IMR-90 (cell line): ENCODE measurements at regions not wholly inside any gene's neighbourhood (a gene's known extent, or its start where the extent isn't known, plus 50 kb on each side); places are given as distances from the start of the nearest gene placed in this dataset.
A peak's percentile ranks its signal among the peaks of the same experiment; 100 is the strongest.

Source experiments
- ATAC-seq: fragments of 200-7000 bp; cut with Tn5 transposase; 2 replicates; pipeline ENCODE4 v1.9.1; 2020; ENCODE audit warnings: low read depth, mild to moderate bottlenecking, moderate library complexity
- BruUV-seq: library from RNA; stranded (reverse); fragments of 400-500 nt; replicated peaks from 2 replicates; lab custom pipeline; 2021; lab: Mats Ljungman, UMichigan
- CTCF ChIA-PET: fragments of 300-600 bp; formaldehyde crosslinking; extraction: SDS; loops from one replicate; lab custom pipeline; 2021; ENCODE audit warnings: antibody characterized with exemption; lab: Yijun Ruan, JAX
- POLR2A ChIA-PET: fragments of 300-600 bp; sonication (Branson Sonifier 250); formaldehyde crosslinking; loops from one replicate; lab custom pipeline; 2022; ENCODE audit warnings: antibody characterized with exemption; ENCODE audit not compliant: unreplicated experiment; lab: Charles Lee
- DNase-seq: peaks from one replicate; pipeline ENCODE4 v3.0.0; 2013
- H2AFZ ChIP-seq: replicated peaks from 2 replicates; pipeline ENCODE3; 2013; ENCODE audit warnings: low read length, mild to moderate bottlenecking; ENCODE audit not compliant: poor library complexity
- H2AK5ac ChIP-seq: 2 replicates; pipeline ENCODE4 v1.6.1; 2013; ENCODE audit warnings: low read depth, low read length, inconsistent platforms
- H2AK9ac ChIP-seq: replicated peaks from 2 replicates; pipeline ENCODE3; 2013; ENCODE audit warnings: mild to moderate bottlenecking, low read depth, low read length, moderate library complexity; ENCODE audit not compliant: poor library complexity
- H2BK120ac ChIP-seq: 2 replicates; pipeline ENCODE4 v1.6.1; 2013; ENCODE audit warnings: low read depth, low read length, inconsistent platforms
- H2BK15ac ChIP-seq: 3 replicates; pipeline ENCODE4 v1.6.1; 2013; ENCODE audit warnings: low read depth, low read length, inconsistent platforms
- H2BK20ac ChIP-seq: 2 replicates; pipeline ENCODE4 v1.6.1; 2013; ENCODE audit warnings: low read depth, mild to moderate bottlenecking, inconsistent platforms, low read length, moderate library complexity
- H2BK5ac ChIP-seq: 2 replicates; pipeline ENCODE4 v1.6.1; 2013; ENCODE audit warnings: mild to moderate bottlenecking, low read depth, low read length, inconsistent platforms; ENCODE audit not compliant: poor library complexity, severe bottlenecking
- H3K14ac ChIP-seq: replicated peaks from 2 replicates; pipeline ENCODE4 v1.6.1; 2013; ENCODE audit warnings: low read depth, low read length, inconsistent platforms
- H3K18ac ChIP-seq: 2 replicates; pipeline ENCODE4 v1.6.1; 2013; ENCODE audit warnings: low read depth, low read length, control low read depth
- H3K23ac ChIP-seq: 2 replicates; pipeline ENCODE4 v1.6.1; 2013; ENCODE audit warnings: low read depth, low read length, inconsistent platforms
- H3K27ac ChIP-seq: 2 replicates; pipeline ENCODE4 v1.5.1; 2013; ENCODE audit warnings: mild to moderate bottlenecking, control low read depth, low read length; ENCODE audit not compliant: insufficient read depth
- H3K27me3 ChIP-seq: 2 replicates; pipeline ENCODE4 v1.6.1; 2013; ENCODE audit warnings: low read length; ENCODE audit not compliant: control insufficient read depth, insufficient read depth
- H3K36me3 ChIP-seq: 2 replicates; pipeline ENCODE4 v1.6.1; 2013; ENCODE audit warnings: low read length, mixed read lengths; ENCODE audit not compliant: control insufficient read depth, insufficient read depth
- H3K4ac ChIP-seq: 2 replicates; pipeline ENCODE4 v1.6.1; 2013; ENCODE audit warnings: low read depth, low read length, inconsistent platforms
- H3K4me1 ChIP-seq: 2 replicates; pipeline ENCODE4 v1.6.1; 2013; ENCODE audit warnings: low read length, mixed read lengths; ENCODE audit not compliant: control insufficient read depth, insufficient read depth
- H3K4me2 ChIP-seq: 2 replicates; pipeline ENCODE4 v1.6.1; 2013; ENCODE audit warnings: low read depth, mild to moderate bottlenecking, control low read depth, low read length, moderate library complexity
- H3K4me3 ChIP-seq: 2 replicates; pipeline ENCODE4 v1.5.1; 2013; ENCODE audit warnings: low read depth, mild to moderate bottlenecking, control low read depth, low read length, moderate library complexity; ENCODE audit not compliant: insufficient read depth
- H3K56ac ChIP-seq: 2 replicates; pipeline ENCODE4 v1.6.1; 2013; ENCODE audit warnings: low read length, inconsistent platforms; ENCODE audit not compliant: insufficient read depth; ENCODE audit errors: extremely low read depth
- H3K79me1 ChIP-seq, 2 experiments: 2 replicates each; pipeline ENCODE4 v1.6.1; 2013; ENCODE audit warnings: low read length in 2 of 2, inconsistent platforms in 1 of 2, low read depth in 1 of 2
- H3K9ac ChIP-seq: 2 replicates; pipeline ENCODE4 v1.6.1; 2013; ENCODE audit warnings: low read depth, low read length, control low read depth
- H3K9me1 ChIP-seq: 2 replicates; pipeline ENCODE4 v1.6.1; 2013; ENCODE audit warnings: low read length, inconsistent platforms; ENCODE audit not compliant: insufficient read depth
- H3K9me3 ChIP-seq: 2 replicates; pipeline ENCODE4 v1.6.1; 2013; ENCODE audit warnings: low read length; ENCODE audit not compliant: control insufficient read depth, insufficient read depth
- H4K20me1 ChIP-seq: 2 replicates; pipeline ENCODE4 v1.6.1; 2013; ENCODE audit warnings: low read length, inconsistent platforms; ENCODE audit not compliant: insufficient read depth
- H4K5ac ChIP-seq: 2 replicates; pipeline ENCODE4 v1.6.1; 2013; ENCODE audit warnings: mild to moderate bottlenecking, low read depth, low read length, control low read depth
- H4K8ac ChIP-seq, 2 experiments: 2 replicates each; pipeline ENCODE4 v1.6.1; 2013; ENCODE audit warnings: low read depth in 2 of 2, low read length in 2 of 2, control low read depth in 1 of 2, inconsistent platforms in 1 of 2
- H4K91ac ChIP-seq: 2 replicates; pipeline ENCODE4 v1.6.1; 2013; ENCODE audit warnings: low read depth, low read length, inconsistent platforms; ENCODE audit not compliant: insufficient read depth
- FOS ChIP-seq: fragments of 150-350 bp; IDR thresholded peaks from 2 replicates; pipeline ENCODE4 v1.6.1; 2016; ENCODE audit warnings: low read depth, low read length
- MXI1 ChIP-seq: IDR thresholded peaks from 2 replicates; pipeline ENCODE4 v1.6.1; 2012; ENCODE audit warnings: low read depth, mild to moderate bottlenecking, low read length, moderate library complexity, borderline replicate concordance
- WGBS, 2 experiments: methylation state at CpG; one replicate each; pipeline versions ENCODE4 v1.1.5 to v1.1.7; 2013; ENCODE audit warnings: missing lambda C conversion rate in 2 of 2; ENCODE audit not compliant: insufficient read length in 1 of 2; ENCODE audit errors: extremely low coverage in 2 of 2; 5-methylcytosine and 5-hydroxymethylcytosine counted together
- dilution Hi-C: fragments of 300-500 bp; cut with HindIII; formaldehyde crosslinking; loops from one replicate; pipeline ENCODE4 v1.14.3; 2018; ENCODE audit warnings: low sequenced_read_pairs; ENCODE audit not compliant: unreplicated experiment
- in situ Hi-C: fragments of 300-500 bp; cut with MboI; formaldehyde crosslinking; loops from 3 replicates; pipeline ENCODE4 v1.14.3; 2019; ENCODE audit warnings: low sequenced_read_pairs, inconsistent platforms, mixed read lengths
- intact Hi-C: fragments of 100-400 bp; cut with micrococcal nuclease; formaldehyde crosslinking; loops from 2 replicates; pipeline ENCODE4 v1.10.0; 2022

- Histone ChIP-seq H3K4me2 (no peak overlapping the region), H3K79me1 (no peaks in the 10 kb centered on the region), H3K27ac (no peak overlapping the region), H3K4me3 (no peak overlapping the region), H3K36me3 (no peaks in the 10 kb centered on the region), H4K20me1 (no peaks in the 10 kb centered on the region), H2BK5ac (peak overlapping the region; percentile 24), H3K9ac (no peak overlapping the region), H2BK15ac (no peak overlapping the region), H3K4ac (no peak overlapping the region), H2BK120ac (0 out of 2 replicates have a peak overlapping the region, but pooled peaks have one; percentile 24), H3K56ac (no peak overlapping the region), H3K9me3 (peaks cover 2% of the 10 kb centered on the region; the same call in 1 of the 2 replicates), H4K91ac (no peak overlapping the region), H3K27me3 (no peaks in the 10 kb centered on the region), H2BK20ac (peak overlapping the region; percentile 30; the same call in 1 of the 2 replicates), H4K8ac (no peak overlapping the region), H2AK9ac (no peak overlapping the region), H3K23ac (no peak overlapping the region), H3K9me1 (no peaks in the 10 kb centered on the region), H4K5ac (no peak overlapping the region), H3K14ac (no peak overlapping the region), H2AFZ (no peak overlapping the region), H3K18ac (no peak overlapping the region), H3K4me1 (peaks cover 6% of the 10 kb centered on the region), H2AK5ac (no peak overlapping the region)
- DNase-seq (peak; percentile 87), ATAC-seq (peak; percentile 94)
- intact Hi-C loops = no loop called here
- WGBS, 2 experiments = no CpG with 5 or more reads among the region's 4 CpGs
- BruUV-seq = no TSS peak
- dilution Hi-C loops = no loop called here
- TF ChIP-seq MXI1 (no peak), FOS (peak; percentile 28; the same call in 1 of the 2 replicates)
- in situ Hi-C loops = no loop called here
- POLR2A ChIA-PET = interaction anchor here (0.6 kb wide), 1 partner anchor 169 kb away, joined by 5 read pairs; no protein-coding TSS in a partner anchor
- CTCF ChIA-PET = interaction anchor here (0.6 to 0.7 kb wide), 2 partner anchors 8 to 17 kb away, joined by 3 read pairs; no protein-coding TSS in a partner anchor
Measured at GRCh38 chr3:99579246-99579645, 59.1 kb upstream of the COL8A1 start.
